ENCODE measurements at regions not wholly inside any gene's neighbourhood (a gene's known extent, or its start where the extent isn't known, plus 50 kb on each side); places are given as distances from the start of the nearest gene placed in this dataset.

GRCh38 chr15:86002444-86002843 is 77.2 kb upstream of the AGBL1 start:
- no peaks in the 10 kb centered on the region for H3K27me3 ChIP-seq (replicated peaks in 1 of 4; ENCODE audit: control extremely low read depth in 1 of 4, control insufficient read depth in 3 of 4, insufficient read depth in 4 of 4, low read length in 3 of 4)
- no peak overlapping the region for H3K4me2 ChIP-seq (replicated peaks; ENCODE audit: low read depth, low read length, poor library complexity, severe bottlenecking)
- no peak overlapping the region for H3K4me3 ChIP-seq (ENCODE audit: control extremely low read depth in 1 of 5, extremely low read depth in 1 of 5, insufficient read depth in 1 of 5, low read depth in 2 of 5, low read length in 4 of 5)
- no peak overlapping the region for H3K27ac ChIP-seq (ENCODE audit: low read length in 2 of 2)
- TF ChIP-seq CTCF (IDR thresholded peaks at IDR 0.05), result no peak
- no peak for TF ChIP-seq EZH2 (IDR thresholded peaks at IDR 0.05; ENCODE audit: borderline replicate concordance, insufficient read depth, low read depth, low read length, poor library complexity, severe bottlenecking)
- H3K9ac ChIP-seq (ENCODE audit: low read length), result no peak overlapping the region
- no peaks in the 10 kb centered on the region for H3K9me3 ChIP-seq (ENCODE audit: control extremely low read depth in 1 of 3, control insufficient read depth in 2 of 3, insufficient read depth in 1 of 3, low read length in 2 of 3)
- no peak overlapping the region for H2AFZ ChIP-seq (ENCODE audit: insufficient read depth, low read depth, low read length, poor library complexity, severe bottlenecking)
- ChIA-PET CTCF (no interaction called here), POLR2A (no interaction called here)
- no peak for DNase-seq
- H3K9me3 Mint-ChIP-seq (ENCODE audit: insufficient read depth), result no peaks in the 10 kb centered on the region
- intact Hi-C loops (cut with micrococcal nuclease), result no loop called here
- no peak for ATAC-seq (ENCODE audit: low read depth)
- no peaks in the 10 kb centered on the region for H3K79me2 ChIP-seq (ENCODE audit: control insufficient read depth, insufficient read depth, low read length)
- no peak overlapping the region for H3K4me3 Mint-ChIP-seq
- H3K4me1 Mint-ChIP-seq, result no peaks in the 10 kb centered on the region
- peaks cover 10% of the 10 kb centered on the region for H3K27me3 Mint-ChIP-seq
- no peaks in the 10 kb centered on the region for H3K36me3 ChIP-seq (replicated peaks in 1 of 2; ENCODE audit: control extremely low read depth in 1 of 2, control insufficient read depth in 1 of 2, extremely low read depth in 1 of 2, insufficient read depth in 2 of 2, low read length in 1 of 2)
- no peak overlapping the region for H3K27ac Mint-ChIP-seq
- no peaks in the 10 kb centered on the region for H4K20me1 ChIP-seq (ENCODE audit: control insufficient read depth, insufficient read depth, low read length, poor library complexity, severe bottlenecking)
- H3K4me1 ChIP-seq (ENCODE audit: control insufficient read depth in 2 of 2, insufficient read depth in 2 of 2, low read length in 2 of 2), result no peaks in the 10 kb centered on the region

GRCh38 chr15:86004061-86004460 is 75.6 kb upstream of the AGBL1 start:
- H3K27ac ChIP-seq (ENCODE audit: low read length in 2 of 2), result no peak overlapping the region
- intact Hi-C loops (cut with micrococcal nuclease), result no loop called here
- H3K9me3 ChIP-seq (ENCODE audit: control extremely low read depth in 1 of 3, control insufficient read depth in 2 of 3, insufficient read depth in 1 of 3, low read length in 2 of 3), result peaks cover 0 to 4% (median 0%) of the 10 kb centered on the region in 3 donors
- no peaks in the 10 kb centered on the region for H3K27me3 ChIP-seq (replicated peaks in 1 of 4; ENCODE audit: control extremely low read depth in 1 of 4, control insufficient read depth in 3 of 4, insufficient read depth in 4 of 4, low read length in 3 of 4)
- TF ChIP-seq EZH2 (IDR thresholded peaks at IDR 0.05; ENCODE audit: borderline replicate concordance, insufficient read depth, low read depth, low read length, poor library complexity, severe bottlenecking) (no peak), CTCF (IDR thresholded peaks at IDR 0.05) (no peak)
- H3K4me2 ChIP-seq (replicated peaks; ENCODE audit: low read depth, low read length, poor library complexity, severe bottlenecking), result no peak overlapping the region
- no peak overlapping the region for H3K27ac Mint-ChIP-seq
- no peaks in the 10 kb centered on the region for H3K4me1 ChIP-seq (ENCODE audit: control insufficient read depth in 2 of 2, insufficient read depth in 2 of 2, low read length in 2 of 2)
- H3K9me3 Mint-ChIP-seq (ENCODE audit: insufficient read depth), result peaks cover 2% of the 10 kb centered on the region
- H3K27me3 Mint-ChIP-seq, result peaks cover 10% of the 10 kb centered on the region
- CTCF ChIA-PET, result no interaction called here
- no peaks in the 10 kb centered on the region for H3K79me2 ChIP-seq (ENCODE audit: control insufficient read depth, insufficient read depth, low read length)
- H3K9ac ChIP-seq (ENCODE audit: low read length), result no peak overlapping the region
- POLR2A ChIA-PET, result no interaction called here
- H3K4me1 Mint-ChIP-seq, result no peaks in the 10 kb centered on the region
- DNase-seq (no peak), ATAC-seq (ENCODE audit: low read depth) (no peak)
- H4K20me1 ChIP-seq (ENCODE audit: control insufficient read depth, insufficient read depth, low read length, poor library complexity, severe bottlenecking), result no peaks in the 10 kb centered on the region
- no peaks in the 10 kb centered on the region for H3K36me3 ChIP-seq (replicated peaks in 1 of 2; ENCODE audit: control extremely low read depth in 1 of 2, control insufficient read depth in 1 of 2, extremely low read depth in 1 of 2, insufficient read depth in 2 of 2, low read length in 1 of 2)
- H3K4me3 ChIP-seq (ENCODE audit: control extremely low read depth in 1 of 5, extremely low read depth in 1 of 5, insufficient read depth in 1 of 5, low read depth in 2 of 5, low read length in 4 of 5), result no peak overlapping the region
- no peak overlapping the region for H3K4me3 Mint-ChIP-seq
- H2AFZ ChIP-seq (ENCODE audit: insufficient read depth, low read depth, low read length, poor library complexity, severe bottlenecking), result no peak overlapping the region
- WGBS (ENCODE audit: insufficient coverage), result 89% methylated on average over 1 of the region's 4 CpGs

Measured in B cell (primary cell).